Panc1 (cell line): ENCODE measurements at regions not wholly inside any gene's neighbourhood (a gene's known extent, or its start where the extent isn't known, plus 50 kb on each side); places are given as distances from the start of the nearest gene placed in this dataset.

ENCODE experiments used
- ATAC-seq: fragments of 200-7000 bp; cut with Tn5 transposase; 2 replicates; pipeline ENCODE4 v1.9.1; 2020; ENCODE audit warnings: mild to moderate bottlenecking, moderate library complexity
- BruUV-seq: library from RNA; stranded (reverse); fragments of 400-500 nt; replicated peaks from 2 replicates; lab custom pipeline; 2021; lab: Mats Ljungman, UMichigan
- CTCF ChIA-PET: fragments of 300-600 bp; sonication (Branson Sonifier 250); formaldehyde crosslinking; loops from one replicate; lab custom pipeline; 2022; ENCODE audit warnings: antibody characterized with exemption; lab: Charles Lee
- POLR2A ChIA-PET: fragments of 300-600 bp; sonication (Branson Sonifier 250); formaldehyde crosslinking; loops from one replicate; lab custom pipeline; 2022; ENCODE audit warnings: antibody characterized with exemption; lab: Charles Lee
- DNase-seq: peaks from one replicate; pipeline ENCODE4 v3.0.0-alpha.2; 2010; ENCODE audit warnings: low read depth, low spot score
- H3K27ac ChIP-seq: 2 replicates; pipeline ENCODE4 v1.5.1; 2011; ENCODE audit warnings: mild to moderate bottlenecking, low read length, inconsistent platforms
- H3K27me3 ChIP-seq: fragments of 200-500 bp; sonication (Bioruptor generic); 2 replicates; pipeline ENCODE4 v1.6.0; 2014; ENCODE audit warnings: low read length, inconsistent platforms; ENCODE audit not compliant: control insufficient read depth, insufficient read depth
- H3K36me3 ChIP-seq: fragments of 200-500 bp; sonication (Bioruptor generic); 2 replicates; pipeline ENCODE4 v1.5.1; 2014; ENCODE audit warnings: inconsistent platforms, mild to moderate bottlenecking, low read length, moderate library complexity; ENCODE audit not compliant: control insufficient read depth, insufficient read depth
- H3K4me1 ChIP-seq: 2 replicates; pipeline ENCODE4 v1.5.1; 2011; ENCODE audit warnings: inconsistent platforms, mild to moderate bottlenecking, low read length, moderate library complexity; ENCODE audit not compliant: control insufficient read depth, insufficient read depth
- H3K4me3 ChIP-seq, 2 experiments: 2 replicates each; pipeline ENCODE4 v1.5.1; 2011 to 2012; ENCODE audit warnings: low read depth in 2 of 2, low read length in 2 of 2, mild to moderate bottlenecking in 2 of 2, inconsistent platforms in 1 of 2, moderate library complexity in 1 of 2
- H3K9me3 ChIP-seq: fragments of 200-500 bp; sonication (Bioruptor generic); 2 replicates; pipeline ENCODE4 v1.5.1; 2014; ENCODE audit warnings: low read depth, mild to moderate bottlenecking, inconsistent platforms, low read length, moderate library complexity; ENCODE audit not compliant: control insufficient read depth, insufficient read depth
- CTCF ChIP-seq: fragments of 450-650 bp; IDR thresholded peaks from 2 replicates; pipeline ENCODE4 v1.5.1; 2017; ENCODE audit warnings: mild to moderate bottlenecking
- POLR2AphosphoS5 ChIP-seq: IDR thresholded peaks from 2 replicates; pipeline ENCODE4 v1.6.1; 2012; ENCODE audit warnings: mild to moderate bottlenecking, low read depth, low read length, moderate library complexity
- SIN3A ChIP-seq: IDR thresholded peaks from 2 replicates; pipeline ENCODE4 v1.6.1; 2012; ENCODE audit warnings: low read depth, mild to moderate bottlenecking, low read length, moderate library complexity, borderline replicate concordance; ENCODE audit not compliant: insufficient read depth
- TCF7L2 ChIP-seq: IDR thresholded peaks from 2 replicates; pipeline ENCODE4 v1.6.1; 2011; ENCODE audit warnings: mild to moderate bottlenecking, low read depth, low read length, inconsistent platforms
- in situ Hi-C: cut with HindIII; loops from 2 replicates; pipeline ENCODE4 v1.10.0; 2016; ENCODE audit warnings: low sequenced_read_pairs, low pct_unique_long_range_greater_than_20kb
- intact Hi-C: fragments of 100-400 bp; cut with micrococcal nuclease; formaldehyde crosslinking; loops from one replicate; pipeline ENCODE4 v1.10.0; 2022; ENCODE audit not compliant: unreplicated experiment
- TF ChIP-seq, protein P1 (sequence below), 2 experiments: IDR thresholded peaks; 2 replicates each; pipeline ENCODE4 v1.6.1; 2011 to 2012; ENCODE audit warnings: low read depth in 2 of 2, control low read depth in 1 of 2, low read length in 1 of 2, mild to moderate bottlenecking in 1 of 2, moderate library complexity in 1 of 2; ENCODE audit not compliant: insufficient read depth in 1 of 2

DNA sequence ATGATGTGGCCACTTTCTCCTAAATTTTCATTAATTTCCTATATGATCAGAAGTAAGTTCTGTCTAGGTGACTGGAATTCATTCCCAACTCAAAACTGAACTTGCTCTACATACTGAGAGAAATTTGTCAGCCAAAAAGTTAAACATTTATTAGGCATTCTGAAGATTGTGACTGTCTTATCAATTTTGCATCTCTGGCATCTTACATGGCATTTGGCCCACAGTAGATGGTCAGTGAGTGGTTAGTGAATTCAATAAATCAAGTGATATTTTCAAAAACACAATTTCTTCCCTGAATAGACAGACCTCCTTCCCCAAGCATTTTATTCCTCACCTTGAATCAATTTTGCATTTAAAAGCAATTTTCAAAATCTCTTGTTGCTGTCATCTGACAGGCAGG lies 363.2 kb upstream of the NBEA start:
- Histone ChIP-seq H3K9me3 (no peaks in the 10 kb centered on the region), H3K27ac (no peak overlapping the region), H3K4me3 (no peak overlapping the region), H3K27me3 (no peaks in the 10 kb centered on the region), H3K4me1 (no peaks in the 10 kb centered on the region), H3K36me3 (no peaks in the 10 kb centered on the region)
- no peak for ATAC-seq
- in situ Hi-C loops (no loop called here), intact Hi-C loops (no loop called here)
- CTCF ChIA-PET, result no interaction called here
- no peak for DNase-seq
- POLR2A ChIA-PET, result no interaction called here
- TF ChIP-seq POLR2AphosphoS5, result no peak
- TF ChIP-seq SIN3A, result no peak
- TF ChIP-seq, protein P1, sequence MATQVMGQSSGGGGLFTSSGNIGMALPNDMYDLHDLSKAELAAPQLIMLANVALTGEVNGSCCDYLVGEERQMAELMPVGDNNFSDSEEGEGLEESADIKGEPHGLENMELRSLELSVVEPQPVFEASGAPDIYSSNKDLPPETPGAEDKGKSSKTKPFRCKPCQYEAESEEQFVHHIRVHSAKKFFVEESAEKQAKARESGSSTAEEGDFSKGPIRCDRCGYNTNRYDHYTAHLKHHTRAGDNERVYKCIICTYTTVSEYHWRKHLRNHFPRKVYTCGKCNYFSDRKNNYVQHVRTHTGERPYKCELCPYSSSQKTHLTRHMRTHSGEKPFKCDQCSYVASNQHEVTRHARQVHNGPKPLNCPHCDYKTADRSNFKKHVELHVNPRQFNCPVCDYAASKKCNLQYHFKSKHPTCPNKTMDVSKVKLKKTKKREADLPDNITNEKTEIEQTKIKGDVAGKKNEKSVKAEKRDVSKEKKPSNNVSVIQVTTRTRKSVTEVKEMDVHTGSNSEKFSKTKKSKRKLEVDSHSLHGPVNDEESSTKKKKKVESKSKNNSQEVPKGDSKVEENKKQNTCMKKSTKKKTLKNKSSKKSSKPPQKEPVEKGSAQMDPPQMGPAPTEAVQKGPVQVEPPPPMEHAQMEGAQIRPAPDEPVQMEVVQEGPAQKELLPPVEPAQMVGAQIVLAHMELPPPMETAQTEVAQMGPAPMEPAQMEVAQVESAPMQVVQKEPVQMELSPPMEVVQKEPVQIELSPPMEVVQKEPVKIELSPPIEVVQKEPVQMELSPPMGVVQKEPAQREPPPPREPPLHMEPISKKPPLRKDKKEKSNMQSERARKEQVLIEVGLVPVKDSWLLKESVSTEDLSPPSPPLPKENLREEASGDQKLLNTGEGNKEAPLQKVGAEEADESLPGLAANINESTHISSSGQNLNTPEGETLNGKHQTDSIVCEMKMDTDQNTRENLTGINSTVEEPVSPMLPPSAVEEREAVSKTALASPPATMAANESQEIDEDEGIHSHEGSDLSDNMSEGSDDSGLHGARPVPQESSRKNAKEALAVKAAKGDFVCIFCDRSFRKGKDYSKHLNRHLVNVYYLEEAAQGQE (IDR thresholded peaks at IDR 0.05; ENCODE audit: insufficient read depth in 1 of 2, low read depth in 2 of 2, low read length in 1 of 2), result no peak
- no peak for TF ChIP-seq CTCF
- TF ChIP-seq TCF7L2, result no peak
- no TSS peak for BruUV-seq

- H3K4me3 ChIP-seq, result no peak overlapping the region
- intact Hi-C loops (no loop called here), in situ Hi-C loops (no loop called here)
- H3K36me3 ChIP-seq, result no peaks in the 10 kb centered on the region
- no peaks in the 10 kb centered on the region for H3K4me1 ChIP-seq
- ChIA-PET CTCF (no interaction called here), POLR2A (no interaction called here)
- no peak for ATAC-seq
- TF ChIP-seq CTCF (no peak), POLR2AphosphoS5 (no peak), SIN3A (no peak), TCF7L2 (no peak)
- TF ChIP-seq, protein P1 (IDR thresholded peaks at IDR 0.05; ENCODE audit: insufficient read depth in 1 of 2, low read depth in 2 of 2, low read length in 1 of 2), result no peak
- H3K27ac ChIP-seq, result no peak overlapping the region
- BruUV-seq, result no TSS peak
- no peak for DNase-seq
- no peaks in the 10 kb centered on the region for H3K27me3 ChIP-seq
- no peaks in the 10 kb centered on the region for H3K9me3 ChIP-seq
Measured at GRCh38 chr13:34583181-34583580, 358.9 kb upstream of the NBEA start.
